Coronary artery (tissue), 2 donors: ENCODE measurements at regions not wholly inside any gene's neighbourhood (a gene's known extent, or its start where the extent isn't known, plus 50 kb on each side); places are given as distances from the start of the nearest gene placed in this dataset.

ENCODE experiments used
- DNase-seq: peaks from one replicate; pipeline ENCODE4 v3.0.0-alpha.2; 2017; ENCODE audit warnings: low spot score
- H3K27ac ChIP-seq, 2 donors: fragments of 200-600 bp; sonication (generic); one replicate each; pipeline ENCODE4 v1.5.1; 2016 to 2019
- H3K4me3 ChIP-seq: fragments of 200-600 bp; sonication (generic); 2 replicates; pipeline ENCODE4 v1.5.1; 2016; ENCODE audit warnings: mild to moderate bottlenecking, moderate library complexity
- TF ChIP-seq, protein P1 (sequence below): fragments of 200-600 bp; sonication (generic); IDR thresholded peaks from one replicate; pipeline ENCODE4 v1.5.1; 2019; ENCODE audit warnings: antibody characterized with exemption

DNA sequence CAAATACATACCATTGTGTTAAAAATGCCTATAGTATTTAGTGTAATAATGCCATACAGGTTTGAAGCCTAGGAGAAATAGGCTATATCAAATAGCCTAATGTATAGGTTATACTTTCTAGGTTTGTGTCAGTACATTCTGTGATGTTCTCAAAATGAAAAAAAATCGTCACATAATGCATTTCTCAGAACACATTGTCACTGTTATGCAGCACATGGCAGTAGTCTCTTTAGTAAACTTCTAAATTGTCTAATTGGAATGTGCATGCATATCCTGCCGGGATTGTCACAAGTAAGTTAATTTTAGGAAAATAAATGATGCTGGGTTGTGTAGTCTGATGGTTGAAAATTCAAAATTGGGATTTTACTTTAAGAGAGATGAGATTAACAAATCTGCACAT is 920.1 kb upstream of the CNTN5 start:
- Histone ChIP-seq H3K27ac (no peak overlapping the region), H3K4me3 (no peak overlapping the region)
- DNase-seq = no peak
- TF ChIP-seq, protein P1, sequence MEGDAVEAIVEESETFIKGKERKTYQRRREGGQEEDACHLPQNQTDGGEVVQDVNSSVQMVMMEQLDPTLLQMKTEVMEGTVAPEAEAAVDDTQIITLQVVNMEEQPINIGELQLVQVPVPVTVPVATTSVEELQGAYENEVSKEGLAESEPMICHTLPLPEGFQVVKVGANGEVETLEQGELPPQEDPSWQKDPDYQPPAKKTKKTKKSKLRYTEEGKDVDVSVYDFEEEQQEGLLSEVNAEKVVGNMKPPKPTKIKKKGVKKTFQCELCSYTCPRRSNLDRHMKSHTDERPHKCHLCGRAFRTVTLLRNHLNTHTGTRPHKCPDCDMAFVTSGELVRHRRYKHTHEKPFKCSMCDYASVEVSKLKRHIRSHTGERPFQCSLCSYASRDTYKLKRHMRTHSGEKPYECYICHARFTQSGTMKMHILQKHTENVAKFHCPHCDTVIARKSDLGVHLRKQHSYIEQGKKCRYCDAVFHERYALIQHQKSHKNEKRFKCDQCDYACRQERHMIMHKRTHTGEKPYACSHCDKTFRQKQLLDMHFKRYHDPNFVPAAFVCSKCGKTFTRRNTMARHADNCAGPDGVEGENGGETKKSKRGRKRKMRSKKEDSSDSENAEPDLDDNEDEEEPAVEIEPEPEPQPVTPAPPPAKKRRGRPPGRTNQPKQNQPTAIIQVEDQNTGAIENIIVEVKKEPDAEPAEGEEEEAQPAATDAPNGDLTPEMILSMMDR = no peak

DNA sequence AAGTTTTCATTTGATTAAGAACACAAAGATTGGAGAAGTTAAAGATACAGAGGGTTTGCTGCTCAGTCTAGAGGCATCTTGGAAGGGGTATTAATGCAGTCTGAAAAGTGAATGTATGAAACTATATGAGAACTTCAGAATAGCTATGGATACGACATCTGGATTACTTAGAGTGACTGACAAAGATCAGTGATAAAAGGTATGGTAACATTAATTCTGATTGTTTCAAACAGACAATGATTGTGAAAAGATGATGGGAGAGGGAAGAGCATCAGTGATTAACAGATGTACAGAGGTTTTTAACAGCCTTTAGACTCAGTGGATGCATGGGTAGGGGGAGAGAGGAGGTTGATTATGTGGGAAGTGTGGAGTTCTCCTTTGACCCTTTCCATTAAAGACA is 919.4 kb upstream of the CNTN5 start:
- Histone ChIP-seq H3K27ac (no peak overlapping the region), H3K4me3 (no peak overlapping the region)
- TF ChIP-seq, protein P1 = no peak
- no peak for DNase-seq

DNA sequence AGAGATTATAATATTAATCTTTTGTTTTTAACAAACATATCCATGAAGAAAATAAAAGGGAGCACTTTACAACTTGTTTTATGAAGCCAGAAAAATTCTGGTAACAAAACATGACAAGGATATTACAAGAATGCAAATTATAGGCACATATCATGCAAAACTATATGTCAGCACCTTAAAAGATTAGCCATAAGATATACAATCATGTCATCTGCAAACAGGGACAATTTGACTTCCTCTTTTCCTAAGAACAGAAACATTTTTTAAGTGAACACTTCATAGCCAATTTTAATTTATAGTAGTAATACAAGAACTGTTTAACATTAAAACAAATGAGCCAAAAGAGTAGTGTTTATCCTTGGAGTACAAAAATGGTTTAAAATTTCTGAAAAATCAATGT is 916.5 kb upstream of the CNTN5 start:
- Histone ChIP-seq H3K4me3 (no peak overlapping the region), H3K27ac (no peak overlapping the region)
- TF ChIP-seq, protein P1 = no peak
- DNase-seq = no peak

DNA sequence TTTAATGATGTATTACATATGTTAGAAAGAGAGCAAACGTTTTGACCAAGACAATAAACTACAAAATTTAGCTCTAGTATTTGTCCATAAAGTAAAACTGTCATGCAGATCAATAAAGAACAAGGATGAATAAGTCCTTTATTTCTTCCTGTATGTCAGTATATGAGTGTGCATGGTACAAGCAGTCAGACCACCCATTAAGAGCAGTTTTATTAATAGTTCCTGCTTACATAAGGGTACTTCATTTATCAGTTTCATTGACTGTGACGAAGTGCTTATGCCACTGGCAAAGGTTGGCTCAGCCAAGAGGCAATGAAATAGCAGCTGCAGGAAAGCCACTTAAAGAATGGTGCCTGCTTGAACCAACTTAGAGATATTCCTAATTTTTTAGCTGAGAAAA is 913.0 kb upstream of the CNTN5 start:
- TF ChIP-seq, protein P1 = no peak
- Histone ChIP-seq H3K4me3 (no peak overlapping the region), H3K27ac (no peak overlapping the region)
- no peak for DNase-seq

DNA sequence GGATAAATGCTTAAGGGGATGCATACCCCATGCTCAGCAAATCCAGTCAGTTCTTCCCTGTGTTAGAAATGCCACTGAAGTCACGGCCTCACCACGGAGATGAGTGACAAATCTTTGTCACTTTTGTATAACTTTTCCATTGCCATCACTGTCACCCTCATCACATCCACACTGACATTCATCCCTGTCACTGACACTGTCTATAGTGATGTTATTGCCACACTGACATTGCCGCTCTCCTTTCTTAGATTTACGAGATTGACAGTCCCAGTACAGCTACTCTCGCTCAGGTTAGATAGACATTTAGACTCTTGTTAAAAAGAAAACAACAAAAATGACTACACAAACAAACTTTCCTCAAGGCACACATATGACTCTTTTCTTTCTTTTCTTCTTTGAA is 910.7 kb upstream of the CNTN5 start:
- no peak for DNase-seq
- TF ChIP-seq, protein P1 = no peak
- H3K27ac ChIP-seq = no peak overlapping the region
- H3K4me3 ChIP-seq = no peak overlapping the region

DNA sequence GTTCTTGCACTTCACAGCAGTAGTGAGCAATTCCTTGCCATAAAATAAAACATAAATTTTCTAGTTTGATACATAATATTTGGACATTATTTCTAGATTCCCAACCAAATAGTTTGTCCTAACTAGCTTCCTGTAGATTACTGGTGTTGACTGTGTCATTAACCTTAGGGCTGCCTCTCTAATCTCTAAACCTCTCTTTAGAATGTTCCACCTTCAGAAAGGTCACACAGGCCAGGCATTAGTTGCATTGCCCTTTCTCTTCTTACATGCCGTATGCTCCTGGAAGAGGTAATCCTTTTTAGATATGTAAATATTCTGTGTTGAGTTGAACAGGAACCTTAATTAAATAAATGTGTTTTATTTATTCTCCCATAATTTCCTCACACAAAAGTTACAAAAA is 904.9 kb upstream of the CNTN5 start:
- H3K4me3 ChIP-seq = no peak overlapping the region
- TF ChIP-seq, protein P1 = no peak
- DNase-seq = no peak
- no peak overlapping the region for H3K27ac ChIP-seq

DNA sequence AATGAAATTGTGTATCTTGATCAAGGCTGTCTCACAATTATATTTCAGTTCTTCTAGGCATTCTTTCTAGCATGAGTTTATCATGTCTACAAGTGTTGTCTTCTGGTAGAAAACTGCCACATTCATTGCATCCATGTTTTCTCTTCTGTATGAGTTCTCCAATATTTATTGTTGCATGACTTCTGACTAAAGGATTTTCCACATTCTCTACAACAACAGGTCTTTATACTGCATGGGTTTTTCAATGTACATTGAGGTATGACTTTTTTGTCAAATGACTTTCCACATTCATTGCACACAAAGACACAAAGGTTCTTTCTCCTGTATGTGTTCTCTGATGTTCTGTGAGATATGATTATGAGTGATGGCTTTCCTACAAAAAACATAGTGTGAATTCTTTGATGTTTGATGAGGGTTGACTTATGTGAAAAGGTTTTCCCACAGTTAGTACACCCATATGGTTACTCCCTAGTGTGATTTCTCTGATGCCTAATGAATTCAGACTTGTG is 890.6 kb upstream of the CNTN5 start:
- no peak for DNase-seq
- TF ChIP-seq, protein P1 = no peak
- H3K4me3 ChIP-seq = no peak overlapping the region
- H3K27ac ChIP-seq = no peak overlapping the region
